Keratinocyte (primary cell): ENCODE measurements at regions not wholly inside any gene's neighbourhood (a gene's known extent, or its start where the extent isn't known, plus 50 kb on each side); places are given as distances from the start of the nearest gene placed in this dataset.

ENCODE experiments used
- EZH2 ChIP-seq: IDR thresholded peaks from one replicate; pipeline ENCODE4 v1.6.1; 2012; ENCODE audit warnings: inconsistent platforms, mild to moderate bottlenecking, low read length, moderate library complexity
- TF ChIP-seq, protein P1 (sequence below), 3 experiments: IDR thresholded peaks in 1 of 3; conservative IDR thresholded peaks in 1 of 3; optimal IDR thresholded peaks in 1 of 3; 2 replicates in 2 of 3; 3 replicates in 1 of 3; pipeline versions ENCODE3 to v1.5.1; 2011; ENCODE audit warnings: low read length in 3 of 3, mild to moderate bottlenecking in 3 of 3, moderate library complexity in 2 of 3, control low read depth in 1 of 3, inconsistent platforms in 1 of 3; ENCODE audit not compliant: insufficient read depth in 2 of 3; ENCODE audit errors: extremely low read depth in 1 of 3

DNA sequence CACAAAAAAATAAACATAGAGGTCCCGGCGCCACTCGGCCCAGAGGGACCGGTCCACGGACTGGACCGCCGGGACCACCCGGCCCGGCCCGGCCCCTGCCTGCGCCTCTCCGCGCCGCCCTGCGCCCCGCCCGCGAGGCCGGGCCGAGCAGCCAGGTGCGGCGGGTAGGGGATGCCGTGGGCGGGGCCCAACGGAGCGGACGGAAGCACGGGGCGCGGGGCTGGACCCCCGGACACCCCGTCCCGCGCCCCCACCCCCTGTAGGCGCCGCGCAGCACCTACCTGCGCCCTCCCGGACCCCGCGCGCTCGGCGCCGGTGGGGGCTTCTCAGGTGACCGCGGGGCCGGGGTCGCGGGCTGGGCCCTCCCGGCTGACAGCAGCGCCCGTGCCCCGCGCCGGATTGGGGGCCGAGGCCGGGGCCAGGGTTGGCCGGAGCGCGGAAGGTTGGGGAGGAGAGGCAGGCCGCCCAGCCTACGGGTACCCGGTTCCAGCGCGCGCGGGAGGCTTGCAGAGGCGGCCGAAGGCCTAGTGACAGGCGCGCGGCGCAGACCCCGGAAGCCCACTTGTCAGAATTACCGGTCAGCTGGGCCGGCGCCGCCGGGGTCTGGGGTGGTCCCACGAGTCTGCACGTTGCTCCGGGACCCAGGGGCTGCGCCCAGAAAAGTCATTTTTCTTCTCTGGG lies 351.9 kb upstream of the CAMK1G start:
- TF ChIP-seq, protein P1, sequence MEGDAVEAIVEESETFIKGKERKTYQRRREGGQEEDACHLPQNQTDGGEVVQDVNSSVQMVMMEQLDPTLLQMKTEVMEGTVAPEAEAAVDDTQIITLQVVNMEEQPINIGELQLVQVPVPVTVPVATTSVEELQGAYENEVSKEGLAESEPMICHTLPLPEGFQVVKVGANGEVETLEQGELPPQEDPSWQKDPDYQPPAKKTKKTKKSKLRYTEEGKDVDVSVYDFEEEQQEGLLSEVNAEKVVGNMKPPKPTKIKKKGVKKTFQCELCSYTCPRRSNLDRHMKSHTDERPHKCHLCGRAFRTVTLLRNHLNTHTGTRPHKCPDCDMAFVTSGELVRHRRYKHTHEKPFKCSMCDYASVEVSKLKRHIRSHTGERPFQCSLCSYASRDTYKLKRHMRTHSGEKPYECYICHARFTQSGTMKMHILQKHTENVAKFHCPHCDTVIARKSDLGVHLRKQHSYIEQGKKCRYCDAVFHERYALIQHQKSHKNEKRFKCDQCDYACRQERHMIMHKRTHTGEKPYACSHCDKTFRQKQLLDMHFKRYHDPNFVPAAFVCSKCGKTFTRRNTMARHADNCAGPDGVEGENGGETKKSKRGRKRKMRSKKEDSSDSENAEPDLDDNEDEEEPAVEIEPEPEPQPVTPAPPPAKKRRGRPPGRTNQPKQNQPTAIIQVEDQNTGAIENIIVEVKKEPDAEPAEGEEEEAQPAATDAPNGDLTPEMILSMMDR (optimal IDR thresholded peaks at IDR 0.05 in 1 of 3, IDR thresholded peaks at IDR 0.05 in 1 of 3, conservative IDR thresholded peaks at IDR 0.05 in 1 of 3; ENCODE audit: extremely low read depth in 1 of 3, insufficient read depth in 2 of 3, low read length in 3 of 3) = no peak
- no peak for TF ChIP-seq EZH2
